Fibroblast of skin of abdomen (primary cell): ENCODE measurements at regions not wholly inside any gene's neighbourhood (a gene's known extent, or its start where the extent isn't known, plus 50 kb on each side); places are given as distances from the start of the nearest gene placed in this dataset.
"Not testable (repeated sequence)": the region's sequence is repeated elsewhere in the genome, so short reads cannot be mapped to it uniquely, and the experiment has no call there.

Source experiments
- DNase-seq: peaks from one replicate; pipeline ENCODE4 v3.0.0-alpha.2; 2013

DNA sequence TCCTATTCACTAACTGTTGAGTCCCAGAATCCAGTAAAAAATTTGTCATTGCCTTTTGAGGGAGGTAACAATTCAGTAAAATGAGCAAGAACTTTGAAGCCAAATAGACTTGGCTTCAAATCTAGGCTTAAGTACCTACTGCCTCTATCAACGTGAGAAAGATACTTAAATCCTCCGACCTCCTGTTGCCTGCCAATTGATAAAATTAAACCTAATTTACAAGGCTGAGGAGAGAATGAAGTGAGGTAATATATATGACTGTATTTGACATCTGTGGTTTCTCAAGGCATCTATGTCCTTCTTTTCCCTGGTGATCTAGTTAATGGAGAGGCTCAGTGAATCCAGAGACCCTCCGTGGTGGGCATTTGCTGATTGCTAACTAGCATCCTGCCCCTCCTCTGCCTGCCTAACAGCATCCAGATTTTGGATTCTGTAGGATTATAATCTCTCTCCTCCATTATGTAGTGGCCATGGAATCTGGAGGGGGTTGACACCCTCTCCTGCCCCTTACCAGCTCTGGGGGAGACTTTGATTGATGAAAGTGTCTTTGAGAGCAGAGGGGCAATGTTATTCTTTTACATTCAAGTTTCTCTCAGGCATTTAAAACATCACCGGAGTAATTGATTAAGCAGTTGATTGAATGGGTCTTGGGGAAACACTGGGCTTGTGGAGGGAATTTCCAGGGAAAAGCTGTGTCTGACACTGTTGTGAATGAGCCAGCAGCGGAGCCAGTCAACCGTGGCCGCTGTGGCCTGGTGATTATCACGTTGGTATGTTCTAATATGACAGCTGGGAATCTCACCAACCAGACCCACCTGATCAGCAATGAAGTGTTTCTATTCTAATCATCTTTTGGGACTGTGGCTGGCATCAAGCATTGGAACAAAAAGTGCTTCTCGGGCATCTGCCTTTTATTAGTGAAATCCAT, 140.7 kb upstream of the FAM78B start:
- DNase-seq, result no peak

DNA sequence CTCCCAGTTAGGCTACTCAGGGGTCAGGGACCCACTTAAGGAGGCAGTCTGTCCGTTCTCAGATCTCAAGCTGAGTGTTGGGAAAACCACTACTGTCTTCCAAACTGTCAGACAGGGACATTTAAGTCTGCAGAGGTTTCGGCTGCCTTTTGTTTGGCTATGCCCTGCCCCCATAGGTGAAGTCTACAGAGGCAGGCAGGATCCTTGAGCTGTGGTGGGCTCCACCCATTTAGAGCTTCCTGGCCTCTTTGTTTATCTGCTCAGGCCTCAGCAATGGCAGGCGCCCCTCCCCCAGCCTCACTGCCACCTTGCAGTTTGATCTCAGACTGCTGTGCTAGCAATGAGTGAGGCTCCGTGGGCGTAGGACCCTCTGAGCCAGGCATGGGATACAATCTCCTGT, 149.5 kb upstream of the FAM78B start:
- DNase-seq, result not testable (repeated sequence)

DNA sequence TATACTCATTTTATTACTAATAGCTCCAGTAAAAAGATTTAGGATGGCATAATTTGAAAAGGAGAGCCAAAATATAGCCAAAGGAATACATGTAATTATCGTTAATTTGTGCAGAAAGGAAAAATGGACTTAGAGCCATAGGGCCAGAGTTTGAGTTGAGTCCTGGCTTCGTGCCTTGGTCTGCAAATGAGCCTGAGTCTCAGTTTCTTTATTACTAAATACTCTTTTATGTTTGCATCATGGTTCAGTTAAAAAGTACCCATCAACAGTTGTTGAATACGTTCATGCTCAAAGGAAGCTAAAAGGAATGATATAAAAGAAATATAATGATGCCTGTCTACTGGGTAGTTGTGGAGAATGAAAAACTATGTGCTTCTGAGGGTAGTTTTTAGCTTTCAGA, 155.7 kb upstream of the FAM78B start:
- DNase-seq, result no peak

DNA sequence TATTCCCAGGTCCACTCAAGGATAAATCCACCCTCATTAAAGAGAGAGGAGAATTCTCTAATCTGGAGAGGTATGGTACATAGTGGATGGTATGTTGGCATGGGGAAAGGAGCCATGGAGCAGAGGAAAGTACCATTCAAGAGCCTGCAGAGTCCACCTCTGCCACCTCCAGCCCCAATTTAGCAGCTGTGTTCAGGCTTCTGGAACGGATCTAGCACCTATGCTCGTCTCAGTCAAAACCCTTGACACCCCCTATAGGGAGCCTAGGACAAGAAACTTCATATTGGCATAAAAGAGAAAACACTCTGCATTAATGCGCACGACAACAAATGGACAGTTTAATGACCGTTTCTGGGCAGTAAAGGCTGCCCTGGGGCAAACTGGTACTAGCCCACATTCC, 161.1 kb upstream of the FAM78B start:
- DNase-seq, result no peak

DNA sequence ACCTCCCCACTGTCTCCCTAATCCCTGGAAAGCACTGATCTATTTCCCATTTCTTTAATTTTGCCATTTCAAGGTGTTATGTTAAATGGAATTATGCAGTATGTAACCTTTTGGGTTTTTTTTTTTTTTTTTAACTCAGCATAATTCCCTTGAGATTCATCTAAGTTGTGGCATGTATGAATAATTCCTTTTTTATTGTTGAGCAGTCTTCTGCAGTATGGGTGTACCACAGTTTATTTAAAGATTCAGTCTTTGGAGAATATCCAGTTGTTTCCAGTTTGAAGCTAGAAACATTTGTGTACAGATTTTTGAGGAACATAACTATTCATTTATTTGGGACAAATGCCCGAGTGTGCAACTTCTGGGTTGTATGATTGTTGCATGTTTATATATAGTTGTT, 162.2 kb upstream of the FAM78B start:
- no peak for DNase-seq

DNA sequence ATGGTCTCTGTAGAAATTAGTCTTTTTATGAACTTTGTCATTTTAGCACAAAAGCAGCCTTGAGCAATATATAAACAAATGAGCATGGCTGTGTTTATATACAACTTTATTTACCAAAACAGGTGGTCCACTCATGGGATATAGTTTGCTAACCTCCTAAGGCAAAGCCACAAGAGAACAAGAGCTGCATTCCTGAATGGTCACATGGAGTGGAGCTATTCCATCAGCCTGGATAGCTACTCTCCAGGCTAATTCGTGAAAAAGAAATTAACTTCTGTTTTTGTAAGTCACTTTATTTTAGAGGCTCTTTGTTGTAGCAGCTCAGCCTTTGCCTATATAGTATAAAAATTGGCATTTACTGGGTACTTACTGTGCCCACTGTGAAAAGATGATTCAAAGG, 163.3 kb upstream of the FAM78B start:
- no peak for DNase-seq

DNA sequence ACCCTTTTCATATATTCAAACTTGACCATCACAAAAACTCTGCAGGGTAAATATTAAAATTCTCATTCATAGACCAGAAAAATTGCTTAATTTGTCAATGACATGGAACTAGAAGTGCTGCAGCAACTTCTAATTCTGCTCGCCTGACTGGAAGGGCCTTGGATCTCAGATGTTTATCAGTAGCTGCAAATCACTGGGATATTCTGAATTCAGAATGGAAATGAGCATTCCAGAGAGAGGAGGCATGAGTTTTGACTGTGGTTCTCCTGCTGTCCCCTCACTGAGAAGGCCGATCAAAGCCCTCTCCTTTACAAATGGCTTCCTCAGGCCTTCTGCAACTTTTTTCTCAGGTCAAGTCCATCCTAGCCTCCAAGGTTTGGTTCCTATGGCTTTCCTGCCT, 171.3 kb upstream of the FAM78B start:
- no peak for DNase-seq

DNA sequence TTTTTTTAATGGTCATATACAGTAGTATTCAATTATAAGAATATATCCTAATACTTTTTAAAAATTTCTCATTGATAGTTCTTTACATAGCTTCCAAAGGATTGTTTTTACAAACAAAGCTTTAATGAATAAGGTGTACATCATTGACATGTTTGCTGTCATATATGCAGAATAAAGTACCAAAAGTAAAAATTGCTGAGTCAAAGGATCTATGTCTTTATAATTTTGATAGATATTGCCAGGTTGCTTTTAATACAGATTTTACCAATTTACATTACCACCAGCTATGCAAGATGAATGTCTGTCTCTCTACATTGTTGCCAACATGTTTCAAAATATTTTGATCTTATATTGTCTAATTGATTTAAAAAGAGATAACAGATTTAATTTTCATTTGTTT, 173.9 kb upstream of the FAM78B start:
- DNase-seq, result no peak

DNA sequence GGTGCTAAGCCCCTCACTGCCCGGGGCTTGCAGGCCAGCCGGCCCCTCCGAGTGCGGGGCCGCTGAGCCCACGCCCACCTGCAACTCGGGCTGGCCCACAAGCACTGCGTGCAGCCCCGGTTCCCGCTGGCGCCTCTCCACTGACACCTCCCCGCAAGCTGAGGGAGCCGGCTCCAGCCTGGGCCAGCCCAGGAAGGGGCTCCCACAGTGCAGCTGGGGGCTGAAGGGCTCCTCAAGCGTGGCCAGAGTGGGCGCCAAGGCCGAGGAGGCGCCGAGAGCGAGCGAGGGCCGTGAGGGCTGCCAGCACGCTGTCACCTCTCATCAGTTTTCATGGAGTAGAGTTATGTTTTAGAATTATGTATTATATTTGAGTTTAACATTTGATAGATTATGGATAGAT, 176.5 kb upstream of the FAM78B start:
- DNase-seq, result no peak

DNA sequence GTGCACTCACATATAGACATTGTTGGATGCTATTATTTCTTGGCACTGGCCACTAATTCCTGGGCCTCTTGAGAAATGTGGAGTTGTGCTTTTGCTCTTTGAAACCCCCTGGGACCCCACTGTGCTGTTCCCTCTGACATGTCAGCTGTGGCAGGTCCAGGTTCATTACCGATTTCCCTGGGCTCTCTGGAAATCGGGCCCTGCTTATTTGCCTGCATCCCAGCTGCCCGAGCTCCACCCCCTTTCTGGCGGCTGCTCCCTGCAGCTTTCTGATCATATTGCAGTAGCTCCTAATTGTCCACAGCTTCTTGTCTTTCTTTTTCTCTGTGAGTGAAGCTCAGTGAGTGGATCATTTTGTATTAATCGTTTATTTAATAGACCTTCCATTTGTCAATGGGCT, 183.7 kb upstream of the FAM78B start:
- DNase-seq, result no peak

DNA sequence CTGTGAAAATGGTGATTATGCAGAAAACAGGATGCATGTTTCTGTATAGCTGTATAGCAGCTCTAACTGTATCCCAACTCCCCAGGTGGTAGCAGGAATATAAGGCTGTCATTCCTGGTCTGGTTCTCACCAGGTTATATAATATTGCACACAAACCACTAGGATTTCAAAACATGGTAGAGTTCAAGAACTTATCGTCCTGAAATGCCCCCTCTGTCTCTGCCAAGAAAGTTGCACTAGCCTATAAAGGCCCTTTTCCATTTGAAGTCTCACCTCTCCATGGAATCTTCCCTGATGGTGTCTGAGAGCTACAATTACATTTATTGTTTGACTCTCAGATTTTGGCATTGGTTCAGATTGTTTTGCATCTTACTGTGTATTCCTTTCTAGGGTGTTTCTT, 184.9 kb upstream of the FAM78B start:
- DNase-seq, result no peak

DNA sequence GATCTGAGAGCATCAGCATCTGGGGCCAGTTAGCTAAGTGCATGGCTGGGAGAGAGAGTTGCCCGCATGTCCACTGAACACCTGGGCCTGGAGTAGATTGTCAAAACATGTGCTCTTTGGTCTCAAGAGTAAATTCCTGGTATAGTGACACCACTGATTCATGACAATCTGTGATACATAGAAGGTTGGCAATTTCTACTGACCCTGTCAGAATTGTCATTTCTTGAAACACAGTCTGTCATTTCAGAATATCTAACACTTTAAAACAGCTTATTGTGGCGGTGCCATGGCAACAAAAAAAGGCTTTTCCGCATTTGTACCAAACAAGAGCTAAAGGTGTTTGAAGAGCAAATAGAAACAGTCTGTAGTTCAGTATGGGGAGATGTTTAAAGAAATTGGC, 186.4 kb upstream of the FAM78B start:
- no peak for DNase-seq

DNA sequence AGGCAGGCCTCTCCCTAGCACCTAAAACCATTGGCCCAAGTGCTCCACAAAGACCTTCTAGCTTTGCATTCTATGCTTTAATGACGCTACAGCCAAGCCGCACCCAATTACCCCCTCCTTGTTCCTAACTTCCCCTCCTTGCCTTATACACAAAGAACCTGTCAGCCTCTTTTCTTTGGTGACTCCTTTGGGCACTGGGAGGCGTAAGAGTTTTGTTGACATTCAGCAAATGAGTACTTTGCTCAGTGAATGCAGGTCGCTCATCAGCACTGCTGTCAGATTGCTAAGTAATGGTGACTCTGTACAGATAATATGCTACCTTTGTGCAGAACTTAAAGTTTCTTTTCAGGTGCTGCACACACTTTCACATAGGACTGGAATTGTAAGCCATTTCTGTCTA, 187.6 kb upstream of the FAM78B start:
- DNase-seq, result no peak

DNA sequence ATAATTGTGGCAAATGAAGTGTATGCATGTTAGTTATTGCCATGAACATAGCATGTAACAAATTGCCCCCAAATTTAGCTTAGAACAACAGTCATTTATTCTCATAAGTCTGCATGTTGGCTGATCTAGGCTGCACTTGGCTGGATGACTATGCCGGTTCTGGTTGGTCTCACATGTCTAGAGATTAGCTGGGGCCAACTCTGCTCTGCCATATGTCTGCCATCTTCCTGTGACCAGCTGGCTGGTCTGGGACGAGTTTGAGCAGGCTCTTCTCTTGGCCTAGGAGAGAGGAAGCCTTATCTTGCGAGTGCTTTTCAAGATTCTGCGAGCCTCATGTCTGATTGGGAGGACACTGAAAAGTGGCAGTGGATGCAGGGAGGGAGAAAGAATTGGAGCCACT, 198.3 kb upstream of the FAM78B start:
- DNase-seq, result no peak

DNA sequence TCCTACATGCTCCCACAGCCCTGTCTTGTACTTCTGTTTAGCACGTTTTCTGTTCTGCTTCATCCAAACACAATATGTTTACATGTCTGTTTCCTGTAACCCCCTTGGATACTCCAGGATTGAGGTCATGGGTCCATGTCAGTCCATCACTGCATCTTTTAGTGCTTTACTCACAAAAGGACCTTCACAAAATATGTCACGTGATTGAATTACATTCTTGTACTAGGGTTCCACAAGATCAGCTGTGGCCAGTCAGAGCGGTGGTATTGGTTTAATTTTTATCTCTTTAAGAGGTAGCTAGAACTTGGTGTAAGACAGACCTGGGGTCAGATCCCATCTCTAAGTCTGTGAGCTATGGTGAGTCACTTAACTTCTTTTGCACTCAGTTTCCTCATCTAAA, 201.2 kb upstream of the FAM78B start:
- DNase-seq, result no peak

DNA sequence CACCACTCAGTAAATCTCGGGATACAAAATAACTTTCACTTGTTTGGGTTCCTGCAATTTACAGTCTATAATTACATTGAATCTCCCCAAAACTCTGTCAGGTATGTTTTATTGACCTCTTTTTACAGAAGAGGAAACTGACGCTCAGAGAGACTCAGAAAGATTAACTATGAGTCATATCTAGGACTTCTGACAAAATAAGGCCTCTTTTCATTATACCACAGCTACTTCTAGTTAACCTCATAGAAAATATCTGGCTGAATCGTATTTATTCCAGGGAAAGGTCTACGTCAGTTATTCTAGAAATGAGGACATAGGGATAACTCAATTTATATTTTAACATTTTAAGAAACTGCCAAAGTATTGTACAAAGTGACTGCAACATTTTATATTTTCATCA, 211.1 kb upstream of the FAM78B start:
- no peak for DNase-seq

DNA sequence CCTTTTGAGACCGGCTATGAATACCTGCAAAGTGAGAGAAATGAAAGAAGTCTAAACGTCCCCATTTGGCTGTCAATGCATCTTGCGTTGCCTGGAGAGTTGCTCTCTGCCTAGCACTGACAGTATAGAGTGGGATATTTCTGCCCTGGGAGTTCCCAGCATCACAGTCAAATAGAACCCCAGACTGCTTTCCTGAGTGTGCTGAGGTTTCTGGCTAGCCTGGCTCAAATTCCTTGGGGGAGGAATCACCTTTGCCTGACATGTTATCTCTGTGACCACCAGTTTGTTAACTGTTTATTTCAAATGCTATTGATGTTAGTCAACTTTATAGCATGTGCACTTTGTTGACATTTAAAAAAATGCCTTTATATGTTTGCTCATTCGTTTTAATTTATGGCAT, 212.0 kb upstream of the FAM78B start:
- DNase-seq, result no peak

DNA sequence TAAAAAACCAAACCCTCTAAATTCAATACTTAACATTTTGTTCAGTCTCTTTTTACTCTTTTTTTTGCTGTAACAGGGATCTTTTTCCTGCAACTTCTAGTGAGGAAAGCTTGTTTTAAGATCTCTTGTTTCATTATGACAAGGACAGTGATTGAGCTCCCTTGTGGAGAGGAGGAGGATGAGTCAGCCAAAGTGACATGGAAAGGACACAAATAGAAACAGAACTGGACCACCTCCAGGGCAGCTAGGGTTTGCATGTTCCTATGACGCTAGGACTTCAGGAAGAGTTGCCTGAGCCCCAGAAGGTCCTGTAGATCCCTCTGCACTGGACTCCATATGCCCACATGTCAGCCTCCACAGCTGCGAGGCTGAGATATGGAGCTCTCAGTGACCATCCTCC, 212.6 kb upstream of the FAM78B start:
- DNase-seq, result no peak

DNA sequence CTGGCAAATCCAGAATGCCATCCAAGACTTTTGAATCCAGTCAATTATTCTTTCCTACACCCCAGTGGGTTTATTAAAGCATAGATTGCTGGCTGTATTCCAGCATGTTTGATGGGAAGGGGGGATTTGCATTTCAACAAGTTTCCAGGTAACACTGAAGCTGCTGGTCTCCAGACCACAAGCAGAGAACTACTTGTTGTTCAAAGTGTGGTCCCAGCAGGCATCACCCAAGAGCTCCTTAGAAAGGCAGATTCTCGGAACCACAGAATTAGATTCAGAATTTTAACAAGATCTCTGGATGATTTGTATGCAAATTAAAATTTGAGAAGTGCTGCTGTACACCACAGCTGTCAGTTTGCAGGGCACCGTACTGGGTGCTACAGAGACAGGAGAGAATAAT, 216.3 kb upstream of the FAM78B start:
- DNase-seq, result no peak

DNA sequence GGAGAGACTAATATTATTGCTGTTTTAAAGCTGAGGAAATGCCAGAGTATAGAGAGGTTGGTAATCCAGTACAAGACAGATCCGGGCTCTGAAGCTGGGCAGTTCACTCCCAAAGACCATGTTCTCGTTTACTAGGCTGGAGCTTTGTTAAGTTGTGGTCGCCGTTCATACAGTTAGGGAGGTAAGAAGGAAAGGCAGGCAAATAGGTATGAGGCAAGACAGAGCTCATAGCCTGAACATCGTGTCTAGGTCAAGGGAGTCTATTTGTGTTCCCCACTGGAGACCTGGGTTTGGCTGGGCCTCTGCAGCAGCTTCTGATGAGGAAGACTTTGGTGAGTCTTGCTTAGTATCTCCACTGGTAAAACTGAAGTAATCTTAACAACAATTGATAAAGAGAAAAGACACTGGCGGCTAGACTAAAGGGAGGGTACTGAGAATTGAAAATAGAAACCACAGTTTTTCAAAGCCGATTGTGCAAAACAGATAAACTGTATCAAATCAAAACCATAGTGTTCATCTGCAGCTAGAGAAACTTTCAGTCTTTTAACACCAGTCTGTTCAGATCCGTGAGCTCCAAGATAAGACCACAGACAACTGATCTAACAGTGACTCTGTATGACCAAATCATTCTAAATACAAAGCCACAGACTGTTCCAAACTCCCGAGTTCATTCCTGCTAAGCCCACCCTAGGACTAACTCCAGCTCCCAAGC, 217.0 kb upstream of the FAM78B start:
- DNase-seq, result no peak

DNA sequence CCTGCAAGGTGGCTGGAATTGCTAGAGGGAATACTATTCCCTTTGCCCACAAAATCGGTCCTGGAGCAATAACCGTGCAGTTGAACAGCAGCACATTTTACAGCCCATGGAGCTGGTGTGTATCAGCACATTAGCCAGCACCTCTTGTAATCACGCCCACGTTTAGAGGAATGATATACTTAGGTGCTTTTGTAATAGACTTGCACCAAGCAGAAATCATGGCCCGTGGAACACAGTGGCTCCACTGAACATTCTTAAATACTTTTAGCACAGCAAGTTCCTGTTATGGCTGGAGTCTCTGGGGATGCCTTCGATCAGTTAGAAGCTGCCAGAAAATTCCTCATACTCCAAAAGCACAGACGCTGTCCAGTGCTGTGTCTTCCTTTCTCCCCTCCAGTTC, 218.1 kb upstream of the FAM78B start:
- DNase-seq, result no peak

DNA sequence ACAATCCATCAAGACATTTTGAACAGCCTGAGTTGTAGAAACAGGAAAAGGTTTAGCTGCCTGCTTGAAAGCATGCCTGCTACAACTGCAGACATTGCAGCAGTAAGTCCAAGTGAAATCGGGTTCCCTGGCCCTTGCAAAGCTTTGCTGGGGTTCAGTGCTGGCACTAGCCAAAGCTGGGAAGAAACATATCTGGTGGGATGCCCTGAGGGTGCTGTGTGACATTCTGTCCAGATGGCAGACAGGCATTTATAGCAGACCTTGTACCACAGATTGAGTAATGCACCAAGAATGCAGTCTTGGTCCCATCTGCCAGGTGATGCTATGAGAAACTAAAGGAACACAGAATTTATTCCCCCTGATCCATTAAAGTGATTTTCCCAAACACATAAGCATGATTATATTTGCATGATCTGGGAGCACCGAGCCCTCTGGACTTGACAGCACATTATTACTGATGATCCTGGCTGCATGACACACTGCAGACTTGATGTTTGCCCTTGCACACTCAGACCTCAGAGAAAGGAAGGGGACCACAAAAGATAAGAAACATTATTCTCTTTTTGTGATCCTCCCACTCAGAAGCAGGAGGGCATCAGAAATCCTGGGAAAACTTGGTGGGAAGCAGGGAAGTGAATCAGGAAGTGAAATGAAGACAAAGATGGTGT, 223.7 kb upstream of the FAM78B start:
- no peak for DNase-seq

DNA sequence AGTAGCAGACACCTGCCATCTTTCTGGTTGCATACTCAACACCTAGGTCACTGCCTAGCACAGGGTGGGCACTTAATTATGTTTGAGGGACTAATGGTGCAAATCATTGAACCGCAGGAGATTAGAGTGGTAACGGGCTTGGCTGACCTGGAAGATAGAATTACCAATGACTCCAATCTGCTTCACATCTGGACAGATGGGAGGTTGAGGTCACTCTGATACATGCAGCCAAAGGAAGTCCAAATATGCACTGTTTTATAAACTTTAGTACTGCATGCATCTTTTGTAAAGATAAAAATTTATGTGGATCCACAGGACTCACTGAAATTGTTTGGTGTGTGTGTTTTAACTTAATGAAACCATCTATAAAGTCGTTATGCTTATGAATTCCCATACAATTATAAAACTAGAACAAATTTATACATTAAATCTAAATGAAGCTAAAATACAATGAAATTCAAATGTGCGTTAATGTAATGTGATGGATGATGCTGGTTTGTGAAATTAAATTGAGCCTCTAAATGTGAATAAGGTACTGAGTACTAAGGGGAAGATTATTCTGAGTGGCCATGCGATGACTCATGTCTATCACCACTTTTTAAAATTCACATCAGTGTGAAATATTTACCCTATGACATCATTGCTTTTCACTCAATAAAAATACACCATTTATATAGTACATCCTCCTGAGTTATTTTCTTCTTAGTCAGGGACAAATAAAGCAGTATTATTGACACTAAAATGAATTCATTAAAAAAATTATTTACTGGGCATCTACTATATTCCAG, 224.7 kb upstream of the FAM78B start:
- DNase-seq, result no peak
